HG03103 (cell line): ENCODE measurements at regions not wholly inside any gene's neighbourhood (a gene's known extent, or its start where the extent isn't known, plus 50 kb on each side); places are given as distances from the start of the nearest gene placed in this dataset.
"Not testable (repeated sequence)": the region's sequence is repeated elsewhere in the genome, so short reads cannot be mapped to it uniquely, and the experiment has no call there.

Source experiments
- ATAC-seq: cut with Tn5 transposase; IDR thresholded peaks from one replicate; pipeline ENCODE4 v1.9.1; 2021; ENCODE audit warnings: low read depth; ENCODE audit not compliant: unreplicated experiment

GRCh38 chr16:86856946-86857586 is 278.7 kb downstream of the FOXL1 start:
- no peak for ATAC-seq

- ATAC-seq: no peak
These were observed 279.5 kb downstream of the FOXL1 start for GRCh38 chr16:86857807-86858206.

GRCh38 chr16:86858501-86858900 is 280.2 kb downstream of the FOXL1 start:
- no peak for ATAC-seq

- not testable (repeated sequence) for ATAC-seq
These were observed 283.0 kb downstream of the FOXL1 start for GRCh38 chr16:86861270-86861858.

GRCh38 chr16:86862595-86863280 is 284.4 kb downstream of the FOXL1 start:
- no peak for ATAC-seq

GRCh38 chr16:86863609-86864008 is 285.3 kb downstream of the FOXL1 start:
- ATAC-seq: no peak

GRCh38 chr16:86864586-86864985 is 286.2 kb downstream of the FOXL1 start:
- ATAC-seq: no peak

- no peak for ATAC-seq
These were observed 287.7 kb downstream of the FOXL1 start for GRCh38 chr16:86865851-86866662.

GRCh38 chr16:86866986-86867722 is 288.8 kb downstream of the FOXL1 start:
- ATAC-seq: no peak

- no peak for ATAC-seq
These were observed 289.7 kb downstream of the FOXL1 start for GRCh38 chr16:86868070-86868469.

- ATAC-seq: no peak
These were observed 290.4 kb downstream of the FOXL1 start for GRCh38 chr16:86868786-86869185.

GRCh38 chr16:86869288-86870022 is 291.1 kb downstream of the FOXL1 start:
- ATAC-seq: no peak

- ATAC-seq: no peak
These were observed 292.0 kb downstream of the FOXL1 start for GRCh38 chr16:86870380-86870779.

- no peak for ATAC-seq
These were observed 293.8 kb downstream of the FOXL1 start for GRCh38 chr16:86872131-86872530.

- no peak for ATAC-seq
These were observed 294.5 kb downstream of the FOXL1 start for GRCh38 chr16:86872833-86873232.

GRCh38 chr16:86874141-86874540 is 295.8 kb downstream of the FOXL1 start:
- no peak for ATAC-seq

GRCh38 chr16:86876499-86876898 is 298.1 kb downstream of the FOXL1 start:
- ATAC-seq: no peak

- no peak for ATAC-seq
These were observed 298.8 kb downstream of the FOXL1 start for GRCh38 chr16:86877108-86877507.

GRCh38 chr16:86877835-86878234 is 299.5 kb downstream of the FOXL1 start:
- ATAC-seq: no peak
